Left ventricle myocardium superior (tissue), 1 donor: ENCODE measurements at regions not wholly inside any gene's neighbourhood (a gene's known extent, or its start where the extent isn't known, plus 50 kb on each side); places are given as distances from the start of the nearest gene placed in this dataset.

Source experiments
- ATAC-seq: fragments of 200-7000 bp; cut with Tn5 transposase; one replicate; pipeline ENCODE4 v1.9.1; 2020; ENCODE audit warnings: mild to moderate bottlenecking, moderate library complexity
- DNase-seq: peaks from one replicate; pipeline ENCODE4 v3.0.0-alpha.2; 2020
- intact Hi-C: fragments of 100-400 bp; cut with micrococcal nuclease; formaldehyde crosslinking; loops from one replicate; pipeline ENCODE4 v1.11.0; 2022
- donor health status: DM: no; HTN: yes; CAD: no; lungs with severe emphysema.

GRCh38 chr18:6679201-6679600 is 50.3 kb upstream of the ARHGAP28 start:
- intact Hi-C loops: no loop called here
- DNase-seq: no peak
- no peak for ATAC-seq
